Liver (tissue), 8 donors: ENCODE measurements at regions not wholly inside any gene's neighbourhood (a gene's known extent, or its start where the extent isn't known, plus 50 kb on each side); places are given as distances from the start of the nearest gene placed in this dataset.

Experiments
- DNase-seq: peaks from one replicate; pipeline ENCODE4 v3.0.0-alpha.2; 2017; ENCODE audit warnings: low spot score
- H3K27ac ChIP-seq, 2 donors: one replicate each; pipeline ENCODE4 v1.7.0; 2013; ENCODE audit warnings: inconsistent platforms in 2 of 2, low read length in 2 of 2, control low read depth in 1 of 2, low read depth in 1 of 2, mild to moderate bottlenecking in 1 of 2
- H3K27me3 ChIP-seq, 4 donors: one replicate each; pipeline versions ENCODE4 v1.6.1 to v1.7.0; 2013; ENCODE audit warnings: low read length in 3 of 4, inconsistent platforms in 1 of 4, mild to moderate bottlenecking in 1 of 4, moderate library complexity in 1 of 4; ENCODE audit not compliant: control insufficient read depth in 4 of 4, insufficient read depth in 4 of 4
- H3K36me3 ChIP-seq, 4 donors: one replicate each; pipeline versions ENCODE4 v1.6.1 to v1.7.0; 2013; ENCODE audit warnings: low read length in 3 of 4, mild to moderate bottlenecking in 3 of 4, low read depth in 1 of 4, moderate library complexity in 1 of 4; ENCODE audit not compliant: control insufficient read depth in 4 of 4, insufficient read depth in 3 of 4
- H3K4me1 ChIP-seq, 4 donors: one replicate each; pipeline versions ENCODE4 v1.6.1 to v1.7.0; 2013; ENCODE audit warnings: low read length in 3 of 4, mild to moderate bottlenecking in 3 of 4, moderate library complexity in 1 of 4; ENCODE audit not compliant: control insufficient read depth in 4 of 4, insufficient read depth in 4 of 4
- H3K4me3 ChIP-seq, 3 donors: one replicate each; pipeline versions ENCODE4 v1.6.1 to v1.7.0; 2013; ENCODE audit warnings: low read length in 3 of 3, control low read depth in 1 of 3, low read depth in 1 of 3, mild to moderate bottlenecking in 1 of 3
- H3K9ac ChIP-seq, 2 donors: one replicate each; pipeline ENCODE4 v1.7.0; 2013; ENCODE audit warnings: low read length in 2 of 2, mild to moderate bottlenecking in 2 of 2, moderate library complexity in 2 of 2, control low read depth in 1 of 2, low read depth in 1 of 2
- H3K9me3 ChIP-seq, 4 donors: one replicate each; pipeline versions ENCODE4 v1.6.1 to v1.7.0; 2013; ENCODE audit warnings: low read length in 3 of 4; ENCODE audit not compliant: control insufficient read depth in 4 of 4
- CTCF ChIP-seq: fragments of 150-350 bp; IDR thresholded peaks from 2 replicates; pipeline ENCODE4 v1.5.1; 2017; ENCODE audit warnings: improper control_type of control experiment, low read depth, low read length; ENCODE audit not compliant: missing input control
- FOXA1 ChIP-seq: IDR thresholded peaks from 2 replicates; pipeline ENCODE4 v1.6.1; 2016; ENCODE audit warnings: antibody characterized with exemption
- FOXA2 ChIP-seq: IDR thresholded peaks from 2 replicates; pipeline ENCODE4 v1.6.1; 2016; ENCODE audit warnings: antibody characterized with exemption
- GABPA ChIP-seq, 2 donors: IDR thresholded peaks in 1 of 2; conservative IDR thresholded peaks in 1 of 2; 2 replicates each; pipeline ENCODE4 v1.6.1; 2016; ENCODE audit warnings: antibody characterized with exemption in 2 of 2, mild to moderate bottlenecking in 1 of 2, moderate library complexity in 1 of 2
- HNF4A ChIP-seq, 2 donors: conservative IDR thresholded peaks; 2 replicates each; pipeline ENCODE4 v1.6.1; 2016; ENCODE audit warnings: antibody characterized with exemption in 2 of 2, mild to moderate bottlenecking in 2 of 2
- HNF4G ChIP-seq: IDR thresholded peaks from 2 replicates; pipeline ENCODE4 v1.6.1; 2016; ENCODE audit warnings: antibody characterized with exemption
- JUND ChIP-seq, 2 donors: IDR thresholded peaks; 2 replicates each; pipeline ENCODE4 v1.6.1; 2016; ENCODE audit warnings: antibody characterized with exemption in 2 of 2
- NR2F2 ChIP-seq: IDR thresholded peaks from 2 replicates; pipeline ENCODE4 v1.6.1; 2016; ENCODE audit warnings: antibody characterized with exemption
- RAD21 ChIP-seq, 2 donors: IDR thresholded peaks; 2 replicates each; pipeline ENCODE4 v1.6.1; 2016; ENCODE audit warnings: antibody characterized with exemption in 2 of 2, mild to moderate bottlenecking in 2 of 2
- RXRA ChIP-seq, 2 donors: IDR thresholded peaks; 2 replicates each; pipeline ENCODE4 v1.6.1; 2017 to 2018; ENCODE audit warnings: antibody characterized with exemption in 2 of 2, mild to moderate bottlenecking in 1 of 2
- SP1 ChIP-seq: IDR thresholded peaks from 2 replicates; pipeline ENCODE4 v1.6.1; 2018; ENCODE audit warnings: antibody characterized with exemption, mild to moderate bottlenecking
- TAF1 ChIP-seq: conservative IDR thresholded peaks from 2 replicates; pipeline ENCODE4 v1.6.1; 2016; ENCODE audit warnings: antibody characterized with exemption, mild to moderate bottlenecking
- ZBTB33 ChIP-seq: IDR thresholded peaks from 2 replicates; pipeline ENCODE4 v1.6.1; 2016; ENCODE audit warnings: antibody characterized with exemption
- WGBS: extraction: QIAGEN DNeasy Blood & Tissue Kit; methylation state at CpG from one replicate; pipeline ENCODE4 v1.1.7; 2013; 5-methylcytosine and 5-hydroxymethylcytosine counted together
- donor health status: healthy.
- donor health status: healthy.
- donor health status: healthy.
- donor health status: healthy.
- donor health status: healthy.

GRCh38 chr6:18823782-18824386 lies 436.7 kb downstream of the RNF144B start:
- WGBS = 51% methylated on average over 5 of the region's 5 CpGs
- H3K27me3 ChIP-seq = peaks cover 0 to 6% (median 0%) of the 10 kb centered on the region in 4 donors
- H3K27ac ChIP-seq = no peak overlapping the region
- peak overlapping the region in 1 of 3 donors; percentile 71 for H3K4me3 ChIP-seq
- TF ChIP-seq CTCF (peak; percentile 32), TAF1 (no peak), RAD21 (IDR thresholded peaks at IDR 0.05) (peak in 1 of 2 donors; percentile 44)
- H3K4me1 ChIP-seq = no peaks in the 10 kb centered on the region
- H3K9ac ChIP-seq = no peak overlapping the region
- peaks cover 11 to 24% (median 15%) of the 10 kb centered on the region in 4 donors for H3K9me3 ChIP-seq
- peak; percentile 35 for DNase-seq
- no peaks in the 10 kb centered on the region for H3K36me3 ChIP-seq

GRCh38 chr6:18829272-18829870 lies 442.2 kb downstream of the RNF144B start:
- WGBS = 63% methylated on average over 1 of the region's 1 CpG
- no peak for DNase-seq
- TF ChIP-seq JUND (IDR thresholded peaks at IDR 0.05) (no peak), CTCF (no peak), HNF4G (no peak), HNF4A (conservative IDR thresholded peaks at IDR 0.05) (no peak)
- Histone ChIP-seq H3K9ac (no peak overlapping the region), H3K4me1 (no peaks in the 10 kb centered on the region), H3K27ac (no peak overlapping the region), H3K36me3 (no peaks in the 10 kb centered on the region), H3K4me3 (no peak overlapping the region), H3K9me3 (peaks cover 0 to 3% (median 2%) of the 10 kb centered on the region in 4 donors), H3K27me3 (peaks cover 0 to 2% (median 0%) of the 10 kb centered on the region in 4 donors)

- TF ChIP-seq RAD21 (IDR thresholded peaks at IDR 0.05) (no peak), CTCF (no peak), NR2F2 (no peak), ZBTB33 (no peak), HNF4G (no peak), GABPA (IDR thresholded peaks at IDR 0.05 in 1 of 2, conservative IDR thresholded peaks at IDR 0.05 in 1 of 2) (no peak), FOXA2 (no peak), RXRA (IDR thresholded peaks at IDR 0.05) (no peak), SP1 (no peak), FOXA1 (no peak), HNF4A (conservative IDR thresholded peaks at IDR 0.05) (no peak)
- DNase-seq = no peak
- WGBS = 88% methylated on average over 9 of the region's 9 CpGs
- H3K36me3 ChIP-seq = no peaks in the 10 kb centered on the region
- no peak overlapping the region for H3K4me3 ChIP-seq
- peaks cover 0 to 3% (median 0%) of the 10 kb centered on the region in 4 donors for H3K9me3 ChIP-seq
- no peak overlapping the region for H3K27ac ChIP-seq
- no peaks in the 10 kb centered on the region for H3K27me3 ChIP-seq
- H3K9ac ChIP-seq = no peak overlapping the region
- no peaks in the 10 kb centered on the region for H3K4me1 ChIP-seq
These were observed 448.8 kb downstream of the RNF144B start for GRCh38 chr6:18835976-18836375.
